ENCODE measurements at regions not wholly inside any gene's neighbourhood (a gene's known extent, or its start where the extent isn't known, plus 50 kb on each side); places are given as distances from the start of the nearest gene placed in this dataset.

DNA sequence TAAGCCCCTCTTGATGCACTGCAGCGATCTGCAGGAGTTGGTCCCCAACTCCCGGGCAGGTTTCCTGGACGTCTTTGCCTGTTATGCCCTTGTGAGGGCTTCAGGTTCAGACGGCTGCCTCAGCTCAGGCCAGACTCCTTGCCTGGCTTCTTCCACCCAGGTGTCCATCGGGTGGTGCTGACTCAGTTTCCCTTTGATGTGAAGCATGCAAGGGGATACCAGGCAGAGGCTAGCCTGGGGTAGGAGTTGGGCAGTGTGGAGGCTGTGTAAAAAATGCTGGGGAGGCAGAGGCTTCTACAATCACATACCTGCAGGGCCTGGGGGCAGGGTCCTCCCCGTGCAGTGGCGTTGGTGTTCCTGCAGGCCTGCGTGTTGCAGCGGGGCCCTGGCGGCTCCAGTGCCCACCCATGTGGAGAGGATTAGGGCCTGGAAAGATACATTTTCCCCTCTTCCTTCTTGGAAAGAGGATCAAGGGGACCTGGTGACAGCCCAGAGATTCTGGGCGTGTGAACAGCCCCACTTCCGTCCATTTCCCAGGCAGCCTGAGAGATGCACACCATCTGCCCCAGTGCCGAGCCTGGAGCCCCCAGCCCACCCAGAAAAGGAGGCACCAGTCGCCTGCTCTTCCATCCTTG, 338.3 kb downstream of the DYSF start:
- no peak for ATAC-seq
- Mint-ChIP-seq H3K4me3 (no peak overlapping the region), H3K27me3 (no peaks in the 10 kb centered on the region), H3K36me3 (no peaks in the 10 kb centered on the region), H3K4me1 (no peaks in the 10 kb centered on the region), H3K27ac (no peak overlapping the region), H3K9me3 (no peaks in the 10 kb centered on the region)

DNA sequence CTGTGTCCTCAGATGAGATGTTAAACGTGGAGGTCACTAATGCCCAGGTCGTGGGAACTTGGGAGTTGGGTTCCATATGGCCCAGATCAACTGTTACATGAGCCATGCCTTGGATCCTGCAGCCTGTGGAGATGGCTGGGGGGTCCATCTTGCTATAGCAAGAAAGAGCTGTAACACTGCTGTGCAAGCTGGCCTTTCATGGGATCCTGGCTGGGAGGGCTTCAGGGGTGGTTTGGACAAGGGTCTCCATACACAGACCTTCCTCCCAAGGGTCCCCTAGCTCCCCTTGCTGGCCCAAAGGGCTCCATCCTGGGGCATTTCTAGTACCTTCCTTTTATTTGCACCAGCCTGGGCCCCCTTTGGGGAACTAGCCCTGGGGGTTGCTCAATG, 337.7 kb downstream of the DYSF start:
- Mint-ChIP-seq H3K4me3 (no peak overlapping the region), H3K27me3 (no peaks in the 10 kb centered on the region), H3K9me3 (no peaks in the 10 kb centered on the region), H3K4me1 (no peaks in the 10 kb centered on the region), H3K36me3 (no peaks in the 10 kb centered on the region), H3K27ac (no peak overlapping the region)
- ATAC-seq = no peak

DNA sequence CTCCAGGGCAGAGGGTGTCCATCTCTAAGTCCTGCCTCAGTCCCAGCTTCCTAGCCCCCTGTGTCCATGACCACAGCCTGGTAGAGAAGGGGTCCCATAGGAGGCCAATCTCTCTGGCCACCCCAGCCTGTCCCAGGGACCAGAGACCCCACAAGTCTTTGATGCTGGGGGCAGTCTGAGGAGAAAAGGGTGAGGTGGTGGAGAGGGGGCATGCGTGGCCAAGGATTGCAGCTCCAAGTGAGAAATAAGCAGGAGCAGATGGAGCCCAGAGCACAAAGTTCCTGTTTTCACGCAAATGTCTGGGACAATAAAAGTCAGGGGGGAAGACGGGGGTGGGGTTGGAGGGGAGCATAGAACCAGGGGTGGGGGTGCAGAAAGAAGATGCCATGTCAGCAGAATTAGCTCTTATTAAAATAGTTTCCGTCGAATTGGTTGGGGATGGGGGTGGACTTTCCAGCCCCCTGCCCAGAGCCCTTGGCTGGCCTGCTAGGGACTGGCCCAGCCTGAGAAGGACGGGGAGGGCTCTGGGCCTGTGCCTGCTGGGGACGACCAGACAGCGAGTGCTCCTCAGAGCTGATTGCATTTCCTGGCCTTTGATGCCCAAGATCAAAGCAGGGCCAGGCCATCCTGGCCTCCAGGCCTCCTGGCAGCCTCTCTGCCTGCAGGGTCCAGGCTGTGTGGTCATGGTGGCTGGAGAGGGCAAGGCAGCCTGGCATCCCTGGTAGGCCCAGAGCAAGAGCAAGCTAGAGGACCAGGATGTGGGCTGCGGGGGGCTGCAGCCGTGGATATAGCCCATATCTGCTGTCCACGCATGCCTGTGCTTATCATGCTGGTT, 337.1 kb downstream of the DYSF start:
- Mint-ChIP-seq H3K4me1 (no peaks in the 10 kb centered on the region), H3K36me3 (no peaks in the 10 kb centered on the region), H3K27ac (no peak overlapping the region), H3K4me3 (no peak overlapping the region), H3K27me3 (no peaks in the 10 kb centered on the region), H3K9me3 (no peaks in the 10 kb centered on the region)
- ATAC-seq = no peak

DNA sequence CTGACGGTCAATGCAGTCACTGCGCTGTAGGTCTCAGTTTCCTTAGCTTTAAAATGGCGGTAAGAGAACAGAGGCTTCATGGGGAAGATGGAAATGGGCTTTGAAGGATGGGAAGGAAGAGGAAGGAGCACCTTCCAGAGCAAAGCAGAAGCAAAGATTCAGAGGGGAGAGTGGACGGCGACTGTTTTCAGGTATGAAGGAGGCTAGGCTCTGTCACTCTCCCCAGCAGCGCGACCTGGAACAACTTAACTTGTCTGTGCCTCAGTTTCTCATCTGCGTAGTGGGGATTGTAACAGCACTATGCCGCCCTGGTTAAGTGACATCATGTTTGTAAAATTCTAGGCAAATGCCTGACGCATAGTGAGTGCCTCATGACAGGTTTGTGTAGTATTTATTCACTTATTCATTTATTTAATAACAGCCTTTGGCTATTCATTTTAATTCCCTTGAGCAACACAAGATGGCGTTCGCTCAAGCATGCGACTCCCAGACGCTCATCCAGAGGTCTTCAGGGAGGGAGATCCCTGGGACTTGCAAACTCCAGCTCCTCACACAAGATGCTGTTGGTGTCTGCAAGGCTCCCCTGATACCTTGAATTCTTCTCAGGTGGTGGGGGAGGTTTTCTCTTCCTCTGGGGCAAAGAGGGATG, 336.3 kb downstream of the DYSF start:
- no peak for ATAC-seq
- Mint-ChIP-seq H3K4me3 (no peak overlapping the region), H3K4me1 (no peaks in the 10 kb centered on the region)

DNA sequence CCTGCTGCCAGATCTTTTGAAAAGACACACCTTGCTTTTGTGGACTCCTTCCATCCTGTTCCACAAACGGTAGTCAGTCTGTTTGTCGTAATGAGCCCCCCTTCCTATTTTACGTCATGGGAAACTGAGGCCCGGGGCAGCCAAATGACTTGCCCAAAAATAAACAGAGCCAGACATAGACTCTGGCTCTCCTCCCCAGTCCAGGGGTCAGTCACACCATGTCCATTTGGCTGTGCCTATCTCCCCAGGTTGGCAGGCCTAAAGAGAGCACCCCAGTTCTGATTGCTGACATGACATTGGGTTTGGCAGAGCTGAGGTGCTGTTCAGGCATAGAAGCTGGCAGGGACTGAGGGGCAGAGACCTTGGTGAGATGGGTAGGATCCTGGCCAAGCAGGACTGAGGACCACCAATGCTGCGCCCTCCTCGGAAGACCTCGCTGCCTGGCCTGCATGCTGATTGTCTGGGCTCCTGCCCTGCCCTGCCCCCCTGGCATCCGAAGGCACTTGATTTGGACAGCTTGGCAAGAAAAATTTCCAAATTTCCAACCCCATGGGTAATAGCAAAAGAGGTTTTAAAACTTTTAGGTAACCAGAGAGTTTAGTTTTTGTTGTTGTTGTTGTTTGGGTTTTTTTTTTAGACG, 335.4 kb downstream of the DYSF start:
- H3K4me3 Mint-ChIP-seq = no peak overlapping the region
- no peaks in the 10 kb centered on the region for H3K27me3 Mint-ChIP-seq
- no peaks in the 10 kb centered on the region for H3K36me3 Mint-ChIP-seq
- ATAC-seq = no peak
- H3K4me1 Mint-ChIP-seq = no peaks in the 10 kb centered on the region
- no peaks in the 10 kb centered on the region for H3K9me3 Mint-ChIP-seq
- H3K27ac Mint-ChIP-seq = no peak overlapping the region

More for the DNA sequence above, 336.3 kb downstream of the DYSF start:
- Mint-ChIP-seq H3K9me3 (no peaks in the 10 kb centered on the region), H3K27me3 (no peaks in the 10 kb centered on the region), H3K36me3 (no peaks in the 10 kb centered on the region), H3K27ac (no peak overlapping the region)

DNA sequence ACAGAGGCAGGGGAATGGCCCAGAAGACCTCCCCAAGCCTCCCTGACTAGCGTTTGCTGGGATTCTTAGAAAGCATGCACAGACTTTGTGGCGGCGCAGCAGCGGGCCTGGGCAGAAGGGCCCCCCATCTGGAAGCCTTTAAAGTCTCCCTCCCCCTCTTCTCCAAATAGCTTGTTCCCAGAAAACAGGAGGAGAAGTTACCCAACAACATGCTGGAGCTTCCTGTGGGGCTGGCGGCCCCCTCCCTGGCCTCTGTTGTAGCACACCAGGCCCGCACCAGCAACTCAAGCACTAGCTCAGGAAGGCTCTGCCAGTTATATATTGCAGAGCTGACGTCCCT, 334.8 kb downstream of the DYSF start:
- no peak overlapping the region for H3K27ac Mint-ChIP-seq
- no peaks in the 10 kb centered on the region for H3K36me3 Mint-ChIP-seq
- no peak overlapping the region for H3K4me3 Mint-ChIP-seq

DNA sequence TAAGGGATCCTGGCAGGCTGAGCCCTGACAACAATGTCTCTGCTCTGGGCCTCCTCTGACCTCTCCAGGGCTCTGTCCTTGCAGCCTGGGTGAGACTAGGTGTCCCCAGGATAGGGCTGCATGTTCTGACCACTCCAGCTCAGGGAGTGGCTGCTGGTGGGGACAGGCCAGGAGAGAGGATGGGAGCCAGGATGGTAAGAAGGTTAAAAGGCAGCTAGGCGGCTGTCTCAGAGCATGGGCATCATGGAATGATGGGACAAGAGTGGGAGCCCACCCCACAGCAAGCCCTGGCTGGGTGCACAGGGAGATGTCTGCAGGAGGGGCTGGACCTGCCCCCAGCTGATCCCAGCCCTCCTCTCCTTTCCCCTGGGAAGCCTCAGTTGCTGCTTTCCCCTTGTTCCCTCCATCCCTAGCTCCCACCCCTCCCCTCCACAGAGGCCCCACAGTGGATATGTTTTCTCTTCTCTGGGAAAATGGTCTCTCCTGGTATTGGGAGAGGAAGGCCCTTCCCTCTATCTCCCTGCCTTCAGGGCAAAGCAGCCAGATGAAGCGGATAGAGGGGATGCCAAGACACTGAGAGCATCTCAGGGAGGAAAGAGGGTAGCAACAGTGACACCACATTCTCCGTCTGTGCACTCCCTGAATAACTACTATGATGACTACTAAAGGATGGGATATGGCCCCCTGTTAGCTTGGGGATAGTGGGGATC, 334.3 kb downstream of the DYSF start:
- Mint-ChIP-seq H3K27me3 (no peaks in the 10 kb centered on the region), H3K4me1 (no peaks in the 10 kb centered on the region), H3K9me3 (no peaks in the 10 kb centered on the region), H3K27ac (no peak overlapping the region), H3K36me3 (no peaks in the 10 kb centered on the region), H3K4me3 (no peak overlapping the region)
- no peak for ATAC-seq

More for the DNA sequence above, 334.8 kb downstream of the DYSF start:
- H3K9me3 Mint-ChIP-seq = no peaks in the 10 kb centered on the region
- H3K4me1 Mint-ChIP-seq = no peaks in the 10 kb centered on the region
- no peak for ATAC-seq
- H3K27me3 Mint-ChIP-seq = no peaks in the 10 kb centered on the region

DNA sequence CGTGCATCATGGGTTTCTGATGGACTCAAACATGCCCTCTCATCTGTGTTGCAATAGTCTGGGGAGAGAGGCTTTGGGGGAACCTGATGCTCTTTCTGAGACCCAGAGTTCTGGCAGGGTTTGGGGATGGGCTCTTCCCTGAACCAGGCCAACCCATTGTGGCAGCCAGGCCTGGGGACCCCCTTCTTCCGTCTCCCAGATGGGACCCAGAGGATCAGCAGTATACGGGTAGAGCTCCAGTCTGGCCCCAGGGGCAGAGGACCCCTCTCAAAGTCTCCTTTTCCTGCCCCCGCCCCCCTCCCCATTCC, 333.7 kb downstream of the DYSF start:
- Mint-ChIP-seq H3K27me3 (no peaks in the 10 kb centered on the region), H3K36me3 (no peaks in the 10 kb centered on the region), H3K4me3 (no peak overlapping the region), H3K9me3 (no peaks in the 10 kb centered on the region), H3K4me1 (no peaks in the 10 kb centered on the region), H3K27ac (no peak overlapping the region)
- no peak for ATAC-seq

DNA sequence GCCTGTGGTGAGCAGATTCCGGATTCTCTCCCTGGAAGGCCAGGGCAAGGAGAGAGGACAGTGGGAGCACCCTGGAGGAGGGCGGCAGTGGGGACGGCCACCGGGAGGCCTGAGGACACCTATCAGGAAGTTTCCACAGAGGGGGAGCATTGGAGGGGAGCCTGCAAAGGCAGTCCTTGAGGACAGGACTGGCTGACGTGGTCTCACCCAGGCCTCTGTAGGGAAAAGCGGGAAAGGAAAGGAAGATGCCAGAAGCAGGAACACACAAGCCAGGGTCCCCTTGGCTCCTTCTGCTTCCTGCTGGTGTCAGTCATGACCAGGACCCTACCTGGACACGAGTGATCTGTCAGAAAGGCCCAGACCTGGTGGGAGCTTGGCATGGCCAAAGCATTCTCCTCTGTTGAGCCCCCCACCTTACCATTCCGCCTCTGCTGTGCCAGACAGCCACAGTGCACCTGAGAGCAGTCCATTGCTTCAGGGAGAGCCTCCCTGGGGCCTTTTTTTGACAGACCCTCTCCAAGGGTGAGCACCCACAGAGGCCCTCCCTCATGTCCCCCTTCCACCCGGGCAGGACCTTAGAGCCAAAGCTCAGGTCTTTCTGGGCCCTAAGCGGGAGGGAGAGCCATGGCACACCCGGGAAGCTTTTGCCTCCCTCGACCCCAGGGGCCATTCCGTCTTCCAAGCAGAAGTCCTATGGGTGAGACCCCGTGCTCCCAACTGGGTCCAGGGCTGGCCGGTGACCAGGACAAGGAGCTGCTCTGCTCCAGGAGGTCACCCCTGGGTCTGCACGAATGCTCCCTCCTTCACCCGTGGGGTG, 333.1 kb downstream of the DYSF start:
- H3K36me3 Mint-ChIP-seq = no peaks in the 10 kb centered on the region
- H3K4me1 Mint-ChIP-seq = no peaks in the 10 kb centered on the region
- no peak overlapping the region for H3K4me3 Mint-ChIP-seq
- ATAC-seq = no peak
- H3K27me3 Mint-ChIP-seq = no peaks in the 10 kb centered on the region
- H3K27ac Mint-ChIP-seq = no peak overlapping the region
- H3K9me3 Mint-ChIP-seq = no peaks in the 10 kb centered on the region

DNA sequence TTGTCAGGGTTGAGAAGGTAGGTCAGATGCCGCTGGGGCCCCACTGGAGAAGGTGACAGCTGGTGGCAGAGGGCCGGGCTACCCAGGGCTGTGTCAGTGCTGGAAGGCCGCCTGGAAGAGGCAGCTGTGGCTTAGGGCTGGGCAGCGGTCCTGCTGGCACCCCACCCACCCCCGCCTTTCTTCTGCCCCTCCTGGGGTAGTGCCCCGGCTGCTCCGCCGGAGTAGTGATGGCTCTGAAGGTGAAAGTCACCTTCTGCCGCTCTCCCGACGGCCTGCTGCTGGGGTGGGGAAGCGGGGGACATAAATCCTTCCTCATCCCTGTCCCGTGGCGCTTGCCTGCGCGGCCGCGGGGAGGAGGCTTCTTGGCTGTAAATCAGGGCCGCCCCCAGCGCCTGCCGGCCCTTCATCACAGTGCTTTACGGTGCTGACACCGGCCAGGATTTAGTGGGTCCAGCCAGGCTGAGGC, 332.2 kb downstream of the DYSF start:
- no peaks in the 10 kb centered on the region for H3K9me3 Mint-ChIP-seq
- H3K27me3 Mint-ChIP-seq = peaks cover 9% of the 10 kb centered on the region
- H3K27ac Mint-ChIP-seq = no peak overlapping the region
- H3K4me3 Mint-ChIP-seq = no peak overlapping the region
- no peaks in the 10 kb centered on the region for H3K36me3 Mint-ChIP-seq
- no peaks in the 10 kb centered on the region for H3K4me1 Mint-ChIP-seq
- no peak for ATAC-seq

DNA sequence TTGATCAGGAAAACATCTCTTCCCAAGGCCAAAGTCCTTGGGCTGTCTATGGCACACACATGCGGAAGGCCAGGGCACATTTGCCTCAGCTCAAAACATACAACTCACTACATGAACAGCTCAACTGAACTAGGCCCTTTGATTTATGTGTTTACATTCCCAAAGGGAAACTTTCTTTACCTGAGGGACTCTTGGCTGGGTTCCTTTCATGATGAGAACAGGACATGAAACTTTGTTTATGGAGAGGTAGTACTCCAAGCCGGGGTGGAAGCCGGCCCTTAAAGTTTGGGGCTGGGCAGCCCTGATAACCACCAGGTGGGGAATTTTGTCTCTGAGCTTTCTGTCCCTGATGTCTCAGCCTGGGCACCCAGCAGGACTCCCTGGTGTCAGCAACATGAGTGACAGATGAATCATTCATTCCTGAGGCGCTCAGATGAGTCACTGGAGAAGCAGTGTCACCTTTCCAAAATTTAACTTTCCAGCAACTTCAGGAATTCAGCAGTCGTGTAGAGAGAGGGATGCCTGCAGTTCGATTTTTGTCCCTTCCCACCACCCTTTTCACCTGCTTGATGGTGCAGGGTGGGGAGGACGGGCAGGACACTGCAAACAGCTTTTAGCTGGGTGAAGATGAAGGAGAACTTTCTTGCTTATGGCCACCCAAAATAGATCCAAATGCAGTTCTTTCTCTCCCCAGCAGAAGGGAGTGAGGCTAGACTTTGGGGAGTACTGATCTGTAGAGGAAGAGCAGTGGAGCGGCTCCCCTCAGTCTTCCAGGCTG, 331.6 kb downstream of the DYSF start:
- Mint-ChIP-seq H3K27ac (no peak overlapping the region), H3K4me1 (no peaks in the 10 kb centered on the region), H3K36me3 (no peaks in the 10 kb centered on the region), H3K9me3 (no peaks in the 10 kb centered on the region), H3K27me3 (peaks cover 15% of the 10 kb centered on the region), H3K4me3 (no peak overlapping the region)
- ATAC-seq = no peak

DNA sequence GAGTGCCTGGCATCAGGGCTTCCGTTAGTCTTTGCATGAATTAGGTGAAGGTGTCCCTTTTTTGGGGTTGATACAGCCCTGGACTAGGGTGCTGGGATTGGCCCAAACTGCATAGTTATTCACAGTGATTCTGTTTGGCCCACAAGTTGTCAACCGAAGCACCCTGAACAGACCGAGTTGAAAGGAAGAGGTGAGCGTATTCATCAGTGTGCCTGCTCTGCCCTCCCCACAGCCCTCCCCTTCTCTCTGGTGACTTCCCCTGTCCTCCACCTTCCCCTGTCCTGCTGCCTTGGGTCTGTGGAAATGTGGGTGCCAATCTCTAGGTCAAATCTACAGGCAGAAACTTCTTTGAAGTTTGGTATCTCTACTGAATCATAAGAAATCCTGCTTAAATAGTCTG, 330.5 kb downstream of the DYSF start:
- Mint-ChIP-seq H3K4me3 (no peak overlapping the region), H3K9me3 (no peaks in the 10 kb centered on the region), H3K27ac (no peak overlapping the region), H3K27me3 (peaks cover 26% of the 10 kb centered on the region), H3K36me3 (no peaks in the 10 kb centered on the region), H3K4me1 (no peaks in the 10 kb centered on the region)
- no peak for ATAC-seq

DNA sequence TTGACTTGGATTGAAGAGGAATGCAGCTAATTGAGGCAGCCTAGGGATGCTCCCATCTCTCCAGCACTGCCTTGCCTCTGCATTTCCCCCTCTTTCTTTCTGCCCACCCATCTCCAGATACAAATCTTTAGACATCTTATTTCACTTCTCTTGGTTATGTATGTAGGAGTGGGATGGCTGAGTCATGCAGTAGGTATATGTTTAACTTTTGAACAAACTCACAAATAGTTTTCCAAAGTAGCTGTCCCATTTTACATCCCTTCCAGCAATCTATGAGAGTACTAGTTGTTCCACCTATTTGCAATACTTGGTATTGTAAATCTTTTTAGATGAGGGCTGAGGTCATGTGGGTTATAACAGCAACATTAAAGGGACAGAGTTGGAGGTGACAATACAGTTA, 329.9 kb downstream of the DYSF start:
- no peak overlapping the region for H3K27ac Mint-ChIP-seq
- no peaks in the 10 kb centered on the region for H3K36me3 Mint-ChIP-seq
- no peak for ATAC-seq
- H3K4me1 Mint-ChIP-seq = no peaks in the 10 kb centered on the region
- no peak overlapping the region for H3K4me3 Mint-ChIP-seq
- H3K9me3 Mint-ChIP-seq = no peaks in the 10 kb centered on the region
- peaks cover 29% of the 10 kb centered on the region for H3K27me3 Mint-ChIP-seq

DNA sequence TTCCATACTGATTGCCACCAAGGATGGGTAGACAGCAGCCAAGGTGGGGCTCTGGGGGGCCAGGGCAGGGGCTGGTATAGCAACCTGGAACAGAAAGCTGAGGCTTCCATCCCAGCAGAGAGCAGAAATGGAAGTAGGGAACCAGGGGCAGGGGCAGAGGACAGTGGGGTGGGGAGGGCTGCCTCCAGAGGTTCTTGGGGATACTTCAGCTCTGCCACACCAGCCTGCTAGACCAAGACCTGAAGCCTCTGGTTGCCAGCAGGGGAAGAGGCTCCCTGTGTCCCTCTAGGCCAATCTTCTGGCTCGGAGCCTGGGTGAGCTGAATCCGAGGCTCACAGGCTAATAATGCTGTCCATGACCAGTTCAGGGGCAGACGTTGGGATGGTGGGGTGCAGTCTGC, 329.0 kb downstream of the DYSF start:
- no peak for ATAC-seq
- Mint-ChIP-seq H3K4me3 (no peak overlapping the region), H3K4me1 (no peaks in the 10 kb centered on the region), H3K36me3 (no peaks in the 10 kb centered on the region), H3K27ac (no peak overlapping the region), H3K9me3 (no peaks in the 10 kb centered on the region), H3K27me3 (peaks cover 29% of the 10 kb centered on the region)

All from stimulated activated memory B cell treated with anti-CD40 and anti-IgM and Interleukin-4, amounts not matched to agents 10 μg/mL and 1 μg/mL and 100 μg/mL, for 72 hours (primary cell).